Epidermal melanocyte (primary cell): ENCODE measurements at regions not wholly inside any gene's neighbourhood (a gene's known extent, or its start where the extent isn't known, plus 50 kb on each side); places are given as distances from the start of the nearest gene placed in this dataset.
"Not testable (repeated sequence)": the region's sequence is repeated elsewhere in the genome, so short reads cannot be mapped to it uniquely, and the experiment has no call there.

Experiments
- DNase-seq: peaks from one replicate; pipeline ENCODE4 v3.0.0; 2011; ENCODE audit warnings: low spot score; ENCODE audit not compliant: insufficient read length

GRCh38 chr3:161905520-161906132, 409.0 kb downstream of the OTOL1 start:
- DNase-seq, result no peak

GRCh38 chr3:161913786-161914389, 417.3 kb downstream of the OTOL1 start:
- no peak for DNase-seq

- DNase-seq, result no peak
Observed at GRCh38 chr3:161914703-161915417, 418.3 kb downstream of the OTOL1 start.

- no peak for DNase-seq
Observed at GRCh38 chr3:161915418-161915750, 418.8 kb downstream of the OTOL1 start.

GRCh38 chr3:161920196-161920595, 423.6 kb downstream of the OTOL1 start:
- no peak for DNase-seq

GRCh38 chr3:161925749-161926360, 429.2 kb downstream of the OTOL1 start:
- no peak for DNase-seq

- no peak for DNase-seq
Observed at GRCh38 chr3:161927131-161927530, 430.5 kb downstream of the OTOL1 start.

- no peak for DNase-seq
Observed at GRCh38 chr3:161939918-161940620, 443.5 kb downstream of the OTOL1 start.

GRCh38 chr3:161940621-161940965, 444.0 kb downstream of the OTOL1 start:
- no peak for DNase-seq

GRCh38 chr3:161941891-161942290, 445.3 kb downstream of the OTOL1 start:
- no peak for DNase-seq

GRCh38 chr3:161943801-161944345, 447.3 kb downstream of the OTOL1 start:
- DNase-seq, result not testable (repeated sequence)

- DNase-seq, result no peak
Observed at GRCh38 chr3:161946443-161946960, 449.9 kb downstream of the OTOL1 start.

GRCh38 chr3:161950318-161950868, 453.8 kb downstream of the OTOL1 start:
- no peak for DNase-seq

GRCh38 chr3:161957467-161957866, 460.9 kb downstream of the OTOL1 start:
- no peak for DNase-seq

GRCh38 chr3:161964857-161965256, 468.2 kb downstream of the OTOL1 start:
- DNase-seq, result no peak

GRCh38 chr3:161969867-161970266, 473.3 kb downstream of the OTOL1 start:
- DNase-seq, result no peak

GRCh38 chr3:161975201-161975600, 478.6 kb downstream of the OTOL1 start:
- no peak for DNase-seq

GRCh38 chr3:161977063-161977462, 480.5 kb downstream of the OTOL1 start:
- DNase-seq, result no peak

- DNase-seq, result no peak
Observed at GRCh38 chr3:161977850-161978249, 481.2 kb downstream of the OTOL1 start.

- DNase-seq, result no peak
Observed at GRCh38 chr3:161987933-161988332, 491.3 kb downstream of the OTOL1 start.

- no peak for DNase-seq
Observed at GRCh38 chr3:161989012-161989411, 492.4 kb downstream of the OTOL1 start.
